IPS-NIHi7 (cell line): ENCODE measurements at regions not wholly inside any gene's neighbourhood (a gene's known extent, or its start where the extent isn't known, plus 50 kb on each side); places are given as distances from the start of the nearest gene placed in this dataset.
A peak's percentile ranks its signal among the peaks of the same experiment; 100 is the strongest.

ENCODE experiments used
- DNase-seq: peaks from one replicate; pipeline ENCODE4 v3.0.0; 2012; ENCODE audit warnings: mixed read lengths; ENCODE audit errors: extremely low spot score

DNA sequence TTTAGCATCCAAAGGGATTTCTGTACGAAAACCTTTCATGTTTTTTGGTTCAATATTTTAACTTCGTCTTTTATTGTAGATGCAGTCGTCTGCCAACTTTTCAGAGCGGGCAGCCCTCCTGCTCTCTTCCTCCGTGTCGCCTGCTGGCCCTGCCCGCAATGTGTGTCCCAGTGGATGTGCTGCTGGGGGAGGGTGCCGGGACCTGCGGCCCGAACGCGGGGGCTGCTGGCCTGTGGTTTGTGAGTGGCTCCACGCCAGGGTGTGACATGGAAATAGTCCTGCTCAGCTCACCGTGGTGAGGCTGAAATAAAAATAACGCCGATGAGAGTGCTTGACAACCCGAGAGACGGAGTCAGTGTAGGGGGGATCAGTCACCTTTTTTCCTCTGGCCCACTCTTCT lies 59.7 kb upstream of the GRPEL1 start:
- DNase-seq = no peak

GRCh38 chr4:7126981-7127380 lies 59.1 kb upstream of the GRPEL1 start:
- no peak for DNase-seq

DNA sequence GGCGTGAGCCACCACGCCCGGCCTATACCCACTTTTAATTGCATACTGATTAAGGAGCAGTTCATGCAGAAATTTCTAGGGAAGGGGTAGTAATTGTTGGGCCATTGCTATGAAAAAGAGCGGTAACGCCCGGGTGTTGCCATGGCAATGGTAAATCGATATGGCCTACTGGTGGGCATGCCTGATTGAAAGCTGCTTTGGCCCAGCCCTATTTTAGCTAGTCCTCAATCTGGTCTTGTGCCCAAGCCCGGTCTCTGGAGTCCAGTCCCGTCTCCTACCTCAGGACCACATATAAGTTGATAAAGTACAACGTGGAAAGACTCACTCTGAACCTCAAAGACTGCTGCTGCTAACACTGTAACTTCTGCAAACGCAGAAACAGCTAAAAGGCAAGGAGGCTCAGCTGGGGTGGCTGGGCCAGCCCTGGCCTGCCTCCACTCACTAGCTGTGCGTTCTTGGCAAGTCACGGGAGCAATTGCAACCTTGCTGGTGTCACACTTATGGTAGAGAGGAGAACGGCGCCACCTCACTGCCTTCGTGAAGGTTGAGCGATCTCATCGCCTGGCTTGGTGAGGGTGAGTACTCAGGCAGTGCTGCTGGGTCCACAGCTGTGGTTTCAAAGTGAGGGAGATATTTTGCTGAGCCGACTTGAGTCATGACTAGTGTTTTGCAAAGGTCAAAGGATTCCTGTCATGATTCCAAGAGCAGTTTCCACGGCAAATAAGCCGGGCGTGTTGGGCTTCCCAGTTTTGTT lies 57.0 kb upstream of the GRPEL1 start:
- no peak for DNase-seq

GRCh38 chr4:7121866-7122653 lies 54.2 kb upstream of the GRPEL1 start:
- DNase-seq = no peak

- DNase-seq = no peak
These were observed 53.3 kb upstream of the GRPEL1 start for GRCh38 chr4:7121174-7121573.

GRCh38 chr4:7120341-7120740 lies 52.5 kb upstream of the GRPEL1 start:
- DNase-seq = peak; percentile 72

GRCh38 chr4:7118013-7118832 lies 50.4 kb upstream of the GRPEL1 start:
- DNase-seq = no peak
